ENCODE measurements at regions not wholly inside any gene's neighbourhood (a gene's known extent, or its start where the extent isn't known, plus 50 kb on each side); places are given as distances from the start of the nearest gene placed in this dataset.

- TF ChIP-seq, protein P1, sequence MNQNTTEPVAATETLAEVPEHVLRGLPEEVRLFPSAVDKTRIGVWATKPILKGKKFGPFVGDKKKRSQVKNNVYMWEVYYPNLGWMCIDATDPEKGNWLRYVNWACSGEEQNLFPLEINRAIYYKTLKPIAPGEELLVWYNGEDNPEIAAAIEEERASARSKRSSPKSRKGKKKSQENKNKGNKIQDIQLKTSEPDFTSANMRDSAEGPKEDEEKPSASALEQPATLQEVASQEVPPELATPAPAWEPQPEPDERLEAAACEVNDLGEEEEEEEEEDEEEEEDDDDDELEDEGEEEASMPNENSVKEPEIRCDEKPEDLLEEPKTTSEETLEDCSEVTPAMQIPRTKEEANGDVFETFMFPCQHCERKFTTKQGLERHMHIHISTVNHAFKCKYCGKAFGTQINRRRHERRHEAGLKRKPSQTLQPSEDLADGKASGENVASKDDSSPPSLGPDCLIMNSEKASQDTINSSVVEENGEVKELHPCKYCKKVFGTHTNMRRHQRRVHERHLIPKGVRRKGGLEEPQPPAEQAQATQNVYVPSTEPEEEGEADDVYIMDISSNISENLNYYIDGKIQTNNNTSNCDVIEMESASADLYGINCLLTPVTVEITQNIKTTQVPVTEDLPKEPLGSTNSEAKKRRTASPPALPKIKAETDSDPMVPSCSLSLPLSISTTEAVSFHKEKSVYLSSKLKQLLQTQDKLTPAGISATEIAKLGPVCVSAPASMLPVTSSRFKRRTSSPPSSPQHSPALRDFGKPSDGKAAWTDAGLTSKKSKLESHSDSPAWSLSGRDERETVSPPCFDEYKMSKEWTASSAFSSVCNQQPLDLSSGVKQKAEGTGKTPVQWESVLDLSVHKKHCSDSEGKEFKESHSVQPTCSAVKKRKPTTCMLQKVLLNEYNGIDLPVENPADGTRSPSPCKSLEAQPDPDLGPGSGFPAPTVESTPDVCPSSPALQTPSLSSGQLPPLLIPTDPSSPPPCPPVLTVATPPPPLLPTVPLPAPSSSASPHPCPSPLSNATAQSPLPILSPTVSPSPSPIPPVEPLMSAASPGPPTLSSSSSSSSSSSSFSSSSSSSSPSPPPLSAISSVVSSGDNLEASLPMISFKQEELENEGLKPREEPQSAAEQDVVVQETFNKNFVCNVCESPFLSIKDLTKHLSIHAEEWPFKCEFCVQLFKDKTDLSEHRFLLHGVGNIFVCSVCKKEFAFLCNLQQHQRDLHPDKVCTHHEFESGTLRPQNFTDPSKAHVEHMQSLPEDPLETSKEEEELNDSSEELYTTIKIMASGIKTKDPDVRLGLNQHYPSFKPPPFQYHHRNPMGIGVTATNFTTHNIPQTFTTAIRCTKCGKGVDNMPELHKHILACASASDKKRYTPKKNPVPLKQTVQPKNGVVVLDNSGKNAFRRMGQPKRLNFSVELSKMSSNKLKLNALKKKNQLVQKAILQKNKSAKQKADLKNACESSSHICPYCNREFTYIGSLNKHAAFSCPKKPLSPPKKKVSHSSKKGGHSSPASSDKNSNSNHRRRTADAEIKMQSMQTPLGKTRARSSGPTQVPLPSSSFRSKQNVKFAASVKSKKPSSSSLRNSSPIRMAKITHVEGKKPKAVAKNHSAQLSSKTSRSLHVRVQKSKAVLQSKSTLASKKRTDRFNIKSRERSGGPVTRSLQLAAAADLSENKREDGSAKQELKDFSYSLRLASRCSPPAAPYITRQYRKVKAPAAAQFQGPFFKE (tag by site-specific recombination; IDR thresholded peaks at IDR 0.05; ENCODE audit: borderline replicate concordance) = no peak
Measured at GRCh38 chr10:111515264-111515663, 438.4 kb downstream of the ADRA2A start (continued).

GRCh38 chr10:111515706-111516105, 438.9 kb downstream of the ADRA2A start:
- ChIA-PET CTCF (no interaction called here), POLR2A (no interaction called here)
- Histone ChIP-seq H3K27ac (ENCODE audit: extremely low read depth, low read depth, low read length) (no peak overlapping the region), H3K36me3 (ENCODE audit: control insufficient read depth in 2 of 2, insufficient read depth in 1 of 2, low read length in 2 of 2) (no peaks in the 10 kb centered on the region), H3K4me3 (ENCODE audit: low read depth, low read length) (no peak overlapping the region), H3K9me3 (ENCODE audit: control insufficient read depth, insufficient read depth, low read depth, low read length) (no peaks in the 10 kb centered on the region), H3K4me1 (ENCODE audit: control insufficient read depth, insufficient read depth, low read length) (no peaks in the 10 kb centered on the region)
- TF ChIP-seq SCRT2 (tag by site-specific recombination; IDR thresholded peaks at IDR 0.05) (no peak), ZSCAN16 (tag by site-specific recombination; IDR thresholded peaks at IDR 0.05) (no peak), ZNF138 (tag by site-specific recombination; IDR thresholded peaks at IDR 0.05; ENCODE audit: borderline replicate concordance) (no peak), ZNF561 (tag by site-specific recombination; IDR thresholded peaks at IDR 0.05; ENCODE audit: borderline replicate concordance) (no peak), ZNF513 (tag by site-specific recombination; IDR thresholded peaks at IDR 0.05) (no peak), ZNF670 (tag by site-specific recombination; IDR thresholded peaks at IDR 0.05; ENCODE audit: low read depth) (no peak), ZNF157 (tag by site-specific recombination; IDR thresholded peaks at IDR 0.05) (no peak), ZSCAN30 (tag by site-specific recombination; IDR thresholded peaks at IDR 0.05) (no peak), MZF1 (tag by site-specific recombination; IDR thresholded peaks at IDR 0.05; ENCODE audit: borderline replicate concordance) (no peak), ZNF335 (tag by site-specific recombination; conservative IDR thresholded peaks at IDR 0.05) (no peak), ZNF837 (tag by site-specific recombination; IDR thresholded peaks at IDR 0.05) (no peak), ZNF324 (tag by site-specific recombination; IDR thresholded peaks at IDR 0.05) (no peak), ELK4 (IDR thresholded peaks at IDR 0.05; ENCODE audit: borderline replicate concordance, low read depth, low read length) (no peak), ZNF292 (tag by site-specific recombination; IDR thresholded peaks at IDR 0.05; ENCODE audit: borderline replicate concordance, low read depth) (no peak)

GRCh38 chr10:111516144-111516543, 439.3 kb downstream of the ADRA2A start:
- ChIA-PET POLR2A (no interaction called here), CTCF (no interaction called here)
- Histone ChIP-seq H3K9me3 (ENCODE audit: control insufficient read depth, insufficient read depth, low read depth, low read length) (no peaks in the 10 kb centered on the region), H3K27ac (ENCODE audit: extremely low read depth, low read depth, low read length) (no peak overlapping the region), H3K4me1 (ENCODE audit: control insufficient read depth, insufficient read depth, low read length) (no peaks in the 10 kb centered on the region), H3K4me3 (ENCODE audit: low read depth, low read length) (no peak overlapping the region), H3K36me3 (ENCODE audit: control insufficient read depth in 2 of 2, insufficient read depth in 1 of 2, low read length in 2 of 2) (no peaks in the 10 kb centered on the region)
- TF ChIP-seq ZNF704 (tag by site-specific recombination; IDR thresholded peaks at IDR 0.05) (no peak), ZNF391 (tag by site-specific recombination; IDR thresholded peaks at IDR 0.05; ENCODE audit: borderline replicate concordance, low read depth) (no peak), HOXD13 (CRISPR knock-in tag; IDR thresholded peaks at IDR 0.05; ENCODE audit: borderline replicate concordance) (no peak), ZNF561 (tag by site-specific recombination; IDR thresholded peaks at IDR 0.05; ENCODE audit: borderline replicate concordance) (no peak), ZNF266 (tag by site-specific recombination; IDR thresholded peaks at IDR 0.05; ENCODE audit: low read depth) (no peak), ZNF558 (tag by site-specific recombination; IDR thresholded peaks at IDR 0.05) (no peak)
- TF ChIP-seq, protein P2, sequence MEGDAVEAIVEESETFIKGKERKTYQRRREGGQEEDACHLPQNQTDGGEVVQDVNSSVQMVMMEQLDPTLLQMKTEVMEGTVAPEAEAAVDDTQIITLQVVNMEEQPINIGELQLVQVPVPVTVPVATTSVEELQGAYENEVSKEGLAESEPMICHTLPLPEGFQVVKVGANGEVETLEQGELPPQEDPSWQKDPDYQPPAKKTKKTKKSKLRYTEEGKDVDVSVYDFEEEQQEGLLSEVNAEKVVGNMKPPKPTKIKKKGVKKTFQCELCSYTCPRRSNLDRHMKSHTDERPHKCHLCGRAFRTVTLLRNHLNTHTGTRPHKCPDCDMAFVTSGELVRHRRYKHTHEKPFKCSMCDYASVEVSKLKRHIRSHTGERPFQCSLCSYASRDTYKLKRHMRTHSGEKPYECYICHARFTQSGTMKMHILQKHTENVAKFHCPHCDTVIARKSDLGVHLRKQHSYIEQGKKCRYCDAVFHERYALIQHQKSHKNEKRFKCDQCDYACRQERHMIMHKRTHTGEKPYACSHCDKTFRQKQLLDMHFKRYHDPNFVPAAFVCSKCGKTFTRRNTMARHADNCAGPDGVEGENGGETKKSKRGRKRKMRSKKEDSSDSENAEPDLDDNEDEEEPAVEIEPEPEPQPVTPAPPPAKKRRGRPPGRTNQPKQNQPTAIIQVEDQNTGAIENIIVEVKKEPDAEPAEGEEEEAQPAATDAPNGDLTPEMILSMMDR (tag by site-specific recombination; IDR thresholded peaks at IDR 0.05) = no peak

All from HEK293 (cell line).